NCI-H82 (cell line): ENCODE measurements at regions not wholly inside any gene's neighbourhood (a gene's known extent, or its start where the extent isn't known, plus 50 kb on each side); places are given as distances from the start of the nearest gene placed in this dataset.
"Not testable (repeated sequence)": the region's sequence is repeated elsewhere in the genome, so short reads cannot be mapped to it uniquely, and the experiment has no call there.

Experiments
- DNase-seq: peaks from one replicate; lab custom pipeline; 2025; lab: John Stamatoyannopoulos, UW

GRCh38 chr10:81444242-81444929 lies 430.6 kb upstream of the NRG3 start:
- no peak for DNase-seq

GRCh38 chr10:81450651-81451050 lies 424.3 kb upstream of the NRG3 start:
- DNase-seq, result no peak

GRCh38 chr10:81472927-81473470 lies 402.0 kb upstream of the NRG3 start:
- peak; percentile 57 for DNase-seq

- no peak for DNase-seq
Observed at GRCh38 chr10:81473755-81474154, 401.2 kb upstream of the NRG3 start.

- no peak for DNase-seq
Observed at GRCh38 chr10:81479316-81479715, 395.7 kb upstream of the NRG3 start.

GRCh38 chr10:81496626-81497025 lies 378.4 kb upstream of the NRG3 start:
- no peak for DNase-seq

GRCh38 chr10:81498011-81498551 lies 376.9 kb upstream of the NRG3 start:
- DNase-seq, result no peak

GRCh38 chr10:81502677-81503359 lies 372.2 kb upstream of the NRG3 start:
- DNase-seq, result no peak

- not testable (repeated sequence) for DNase-seq
Observed at GRCh38 chr10:81505777-81506176, 369.2 kb upstream of the NRG3 start.

GRCh38 chr10:81514811-81515210 lies 360.2 kb upstream of the NRG3 start:
- DNase-seq, result no peak

- DNase-seq, result no peak
Observed at GRCh38 chr10:81520688-81521087, 354.3 kb upstream of the NRG3 start.

- peak; percentile 54 for DNase-seq
Observed at GRCh38 chr10:81524467-81524866, 350.5 kb upstream of the NRG3 start.

GRCh38 chr10:81532403-81532802 lies 342.6 kb upstream of the NRG3 start:
- no peak for DNase-seq

- peak; percentile 7 for DNase-seq
Observed at GRCh38 chr10:81534991-81535390, 340.0 kb upstream of the NRG3 start.

- DNase-seq, result no peak
Observed at GRCh38 chr10:81541517-81541916, 333.5 kb upstream of the NRG3 start.

- DNase-seq, result no peak
Observed at GRCh38 chr10:81546243-81546642, 328.8 kb upstream of the NRG3 start.

- DNase-seq, result peak; percentile 95
Observed at GRCh38 chr10:81548160-81548559, 326.8 kb upstream of the NRG3 start.

- DNase-seq, result no peak
Observed at GRCh38 chr10:81564143-81564542, 310.9 kb upstream of the NRG3 start.

- no peak for DNase-seq
Observed at GRCh38 chr10:81569488-81569887, 305.5 kb upstream of the NRG3 start.

- DNase-seq, result no peak
Observed at GRCh38 chr10:81570349-81570748, 304.6 kb upstream of the NRG3 start.

GRCh38 chr10:81570878-81571794 lies 303.9 kb upstream of the NRG3 start:
- no peak for DNase-seq

- peak; percentile 61 for DNase-seq
Observed at GRCh38 chr10:81575036-81575435, 300.0 kb upstream of the NRG3 start.
